GM21717 (cell line): ENCODE measurements at regions not wholly inside any gene's neighbourhood (a gene's known extent, or its start where the extent isn't known, plus 50 kb on each side); places are given as distances from the start of the nearest gene placed in this dataset.

ENCODE experiments used
- ATAC-seq: cut with Tn5 transposase; IDR thresholded peaks from one replicate; pipeline ENCODE4 v1.9.1; 2021; ENCODE audit warnings: mild to moderate bottlenecking, moderate library complexity; ENCODE audit not compliant: unreplicated experiment

- no peak for ATAC-seq
Observed at GRCh38 chr11:90930252-90930651, 707.4 kb upstream of the CHORDC1 start.

- no peak for ATAC-seq
Observed at GRCh38 chr11:90919332-90919731, 696.5 kb upstream of the CHORDC1 start.

GRCh38 chr11:90916706-90917105 lies 693.9 kb upstream of the CHORDC1 start:
- ATAC-seq, result no peak

- ATAC-seq, result no peak
Observed at GRCh38 chr11:90913131-90913668, 690.4 kb upstream of the CHORDC1 start.

GRCh38 chr11:90912631-90913030 lies 689.8 kb upstream of the CHORDC1 start:
- no peak for ATAC-seq

GRCh38 chr11:90911192-90911591 lies 688.3 kb upstream of the CHORDC1 start:
- ATAC-seq, result no peak

- no peak for ATAC-seq
Observed at GRCh38 chr11:90908074-90908473, 685.2 kb upstream of the CHORDC1 start.

- no peak for ATAC-seq
Observed at GRCh38 chr11:90895850-90896249, 673.0 kb upstream of the CHORDC1 start.

GRCh38 chr11:90890347-90890746 lies 667.5 kb upstream of the CHORDC1 start:
- ATAC-seq, result no peak

- ATAC-seq, result no peak
Observed at GRCh38 chr11:90884181-90884580, 661.3 kb upstream of the CHORDC1 start.

- ATAC-seq, result no peak
Observed at GRCh38 chr11:90874986-90875385, 652.1 kb upstream of the CHORDC1 start.

- ATAC-seq, result no peak
Observed at GRCh38 chr11:90874281-90874680, 651.4 kb upstream of the CHORDC1 start.

GRCh38 chr11:90867416-90867815 lies 644.6 kb upstream of the CHORDC1 start:
- no peak for ATAC-seq

GRCh38 chr11:90856790-90857189 lies 633.9 kb upstream of the CHORDC1 start:
- no peak for ATAC-seq

GRCh38 chr11:90855531-90855930 lies 632.7 kb upstream of the CHORDC1 start:
- no peak for ATAC-seq

- no peak for ATAC-seq
Observed at GRCh38 chr11:90851196-90851595, 628.3 kb upstream of the CHORDC1 start.

GRCh38 chr11:90849312-90849711 lies 626.5 kb upstream of the CHORDC1 start:
- ATAC-seq, result no peak

- no peak for ATAC-seq
Observed at GRCh38 chr11:90847268-90847886, 624.5 kb upstream of the CHORDC1 start.

- ATAC-seq, result no peak
Observed at GRCh38 chr11:90846628-90847027, 623.8 kb upstream of the CHORDC1 start.

- ATAC-seq, result no peak
Observed at GRCh38 chr11:90845799-90846198, 623.0 kb upstream of the CHORDC1 start.

GRCh38 chr11:90845126-90845525 lies 622.3 kb upstream of the CHORDC1 start:
- ATAC-seq, result no peak

- ATAC-seq, result no peak
Observed at GRCh38 chr11:90844041-90844440, 621.2 kb upstream of the CHORDC1 start.

GRCh38 chr11:90842681-90843080 lies 619.8 kb upstream of the CHORDC1 start:
- no peak for ATAC-seq
